ENCODE measurements at regions not wholly inside any gene's neighbourhood (a gene's known extent, or its start where the extent isn't known, plus 50 kb on each side); places are given as distances from the start of the nearest gene placed in this dataset.

- TF ChIP-seq CTCF (IDR thresholded peaks at IDR 0.05; ENCODE audit: poor library complexity) = no peak
- no peak for TF ChIP-seq EZH2 (IDR thresholded peaks at IDR 0.05; ENCODE audit: borderline replicate concordance)
- no peak for TF ChIP-seq EZH2phosphoT487 (IDR thresholded peaks at IDR 0.05; ENCODE audit: low read depth, severe bottlenecking, unreplicated experiment)
These were observed 1201.5 kb downstream of the BCL11B start for GRCh38 chr14:98070536-98070935.
